Keratinocyte (primary cell): ENCODE measurements at regions not wholly inside any gene's neighbourhood (a gene's known extent, or its start where the extent isn't known, plus 50 kb on each side); places are given as distances from the start of the nearest gene placed in this dataset.

Source experiments
- EZH2 ChIP-seq: IDR thresholded peaks from one replicate; pipeline ENCODE4 v1.6.1; 2012; ENCODE audit warnings: inconsistent platforms, mild to moderate bottlenecking, low read length, moderate library complexity
- TF ChIP-seq, protein P1 (sequence below), 3 experiments: IDR thresholded peaks in 1 of 3; conservative IDR thresholded peaks in 1 of 3; optimal IDR thresholded peaks in 1 of 3; 2 replicates in 2 of 3; 3 replicates in 1 of 3; pipeline versions ENCODE3 to v1.5.1; 2011; ENCODE audit warnings: low read length in 3 of 3, mild to moderate bottlenecking in 3 of 3, moderate library complexity in 2 of 3, control low read depth in 1 of 3, inconsistent platforms in 1 of 3; ENCODE audit not compliant: insufficient read depth in 2 of 3; ENCODE audit errors: extremely low read depth in 1 of 3

- TF ChIP-seq, protein P1, sequence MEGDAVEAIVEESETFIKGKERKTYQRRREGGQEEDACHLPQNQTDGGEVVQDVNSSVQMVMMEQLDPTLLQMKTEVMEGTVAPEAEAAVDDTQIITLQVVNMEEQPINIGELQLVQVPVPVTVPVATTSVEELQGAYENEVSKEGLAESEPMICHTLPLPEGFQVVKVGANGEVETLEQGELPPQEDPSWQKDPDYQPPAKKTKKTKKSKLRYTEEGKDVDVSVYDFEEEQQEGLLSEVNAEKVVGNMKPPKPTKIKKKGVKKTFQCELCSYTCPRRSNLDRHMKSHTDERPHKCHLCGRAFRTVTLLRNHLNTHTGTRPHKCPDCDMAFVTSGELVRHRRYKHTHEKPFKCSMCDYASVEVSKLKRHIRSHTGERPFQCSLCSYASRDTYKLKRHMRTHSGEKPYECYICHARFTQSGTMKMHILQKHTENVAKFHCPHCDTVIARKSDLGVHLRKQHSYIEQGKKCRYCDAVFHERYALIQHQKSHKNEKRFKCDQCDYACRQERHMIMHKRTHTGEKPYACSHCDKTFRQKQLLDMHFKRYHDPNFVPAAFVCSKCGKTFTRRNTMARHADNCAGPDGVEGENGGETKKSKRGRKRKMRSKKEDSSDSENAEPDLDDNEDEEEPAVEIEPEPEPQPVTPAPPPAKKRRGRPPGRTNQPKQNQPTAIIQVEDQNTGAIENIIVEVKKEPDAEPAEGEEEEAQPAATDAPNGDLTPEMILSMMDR (optimal IDR thresholded peaks at IDR 0.05 in 1 of 3, IDR thresholded peaks at IDR 0.05 in 1 of 3, conservative IDR thresholded peaks at IDR 0.05 in 1 of 3; ENCODE audit: extremely low read depth in 1 of 3, insufficient read depth in 2 of 3, low read length in 3 of 3) = no peak
- TF ChIP-seq EZH2 = no peak
Measured at GRCh38 chr5:6822068-6822467, 108.8 kb downstream of the TENT4A start.
